ENCODE measurements at regions not wholly inside any gene's neighbourhood (a gene's known extent, or its start where the extent isn't known, plus 50 kb on each side); places are given as distances from the start of the nearest gene placed in this dataset.

GRCh38 chr10:94149702-94150101 is 156.0 kb downstream of the PLCE1 start:
- Histone ChIP-seq H3K9ac (ENCODE audit: low read length) (no peak overlapping the region), H3K4me2 (ENCODE audit: low read length) (no peak overlapping the region), H3K27ac (ENCODE audit: low read depth, low read length) (no peak overlapping the region), H3K9me3 (ENCODE audit: insufficient read depth, low read depth, low read length) (peaks cover 3% of the 10 kb centered on the region), H3K4me3 (ENCODE audit: insufficient read depth, low read depth, low read length) (no peak overlapping the region), H4K20me1 (ENCODE audit: insufficient read depth, low read length) (no peaks in the 10 kb centered on the region), H3K36me3 (ENCODE audit: insufficient read depth, low read length) (no peaks in the 10 kb centered on the region), H3K4me1 (ENCODE audit: insufficient read depth, low read length) (no peaks in the 10 kb centered on the region), H3K79me2 (ENCODE audit: insufficient read depth, low read length) (no peaks in the 10 kb centered on the region), H2AFZ (ENCODE audit: low read depth, low read length) (no peak overlapping the region), H3K27me3 (ENCODE audit: insufficient read depth, low read length) (no peaks in the 10 kb centered on the region)
- no peak for FAIRE-seq
- H3K4me1 Mint-ChIP-seq (ENCODE audit: low read depth, unreplicated experiment), result no peaks in the 10 kb centered on the region
- peaks cover 2% of the 10 kb centered on the region for H3K9me3 Mint-ChIP-seq (ENCODE audit: unreplicated experiment)
- no peak for DNase-seq (ENCODE audit: low read depth)
- TF ChIP-seq, protein P1, sequence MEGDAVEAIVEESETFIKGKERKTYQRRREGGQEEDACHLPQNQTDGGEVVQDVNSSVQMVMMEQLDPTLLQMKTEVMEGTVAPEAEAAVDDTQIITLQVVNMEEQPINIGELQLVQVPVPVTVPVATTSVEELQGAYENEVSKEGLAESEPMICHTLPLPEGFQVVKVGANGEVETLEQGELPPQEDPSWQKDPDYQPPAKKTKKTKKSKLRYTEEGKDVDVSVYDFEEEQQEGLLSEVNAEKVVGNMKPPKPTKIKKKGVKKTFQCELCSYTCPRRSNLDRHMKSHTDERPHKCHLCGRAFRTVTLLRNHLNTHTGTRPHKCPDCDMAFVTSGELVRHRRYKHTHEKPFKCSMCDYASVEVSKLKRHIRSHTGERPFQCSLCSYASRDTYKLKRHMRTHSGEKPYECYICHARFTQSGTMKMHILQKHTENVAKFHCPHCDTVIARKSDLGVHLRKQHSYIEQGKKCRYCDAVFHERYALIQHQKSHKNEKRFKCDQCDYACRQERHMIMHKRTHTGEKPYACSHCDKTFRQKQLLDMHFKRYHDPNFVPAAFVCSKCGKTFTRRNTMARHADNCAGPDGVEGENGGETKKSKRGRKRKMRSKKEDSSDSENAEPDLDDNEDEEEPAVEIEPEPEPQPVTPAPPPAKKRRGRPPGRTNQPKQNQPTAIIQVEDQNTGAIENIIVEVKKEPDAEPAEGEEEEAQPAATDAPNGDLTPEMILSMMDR (IDR thresholded peaks at IDR 0.05; ENCODE audit: insufficient read depth, low read depth, low read length), result no peak
- TF ChIP-seq EZH2 (IDR thresholded peaks at IDR 0.05; ENCODE audit: insufficient read depth, low read length), result no peak
- no peak overlapping the region for H3K27ac Mint-ChIP-seq (ENCODE audit: unreplicated experiment)
- H3K36me3 Mint-ChIP-seq (ENCODE audit: low read depth, unreplicated experiment), result no peaks in the 10 kb centered on the region
- peaks cover 2% of the 10 kb centered on the region for H3K27me3 Mint-ChIP-seq (ENCODE audit: low read depth, unreplicated experiment)
- H3K4me3 Mint-ChIP-seq (ENCODE audit: unreplicated experiment), result no peak overlapping the region

GRCh38 chr10:94150541-94151184 is 156.9 kb downstream of the PLCE1 start:
- no peaks in the 10 kb centered on the region for H3K36me3 ChIP-seq (ENCODE audit: insufficient read depth, low read length)
- H3K4me1 ChIP-seq (ENCODE audit: insufficient read depth, low read length), result no peaks in the 10 kb centered on the region
- H3K9me3 ChIP-seq (ENCODE audit: insufficient read depth, low read depth, low read length), result peaks cover 3% of the 10 kb centered on the region
- no peaks in the 10 kb centered on the region for H3K79me2 ChIP-seq (ENCODE audit: insufficient read depth, low read length)
- no peak overlapping the region for H3K27ac Mint-ChIP-seq (ENCODE audit: unreplicated experiment)
- H4K20me1 ChIP-seq (ENCODE audit: insufficient read depth, low read length), result no peaks in the 10 kb centered on the region
- no peak overlapping the region for H3K27ac ChIP-seq (ENCODE audit: low read depth, low read length)
- H3K36me3 Mint-ChIP-seq (ENCODE audit: low read depth, unreplicated experiment), result no peaks in the 10 kb centered on the region
- H3K4me2 ChIP-seq (ENCODE audit: low read length), result no peak overlapping the region
- no peak overlapping the region for H3K4me3 ChIP-seq (ENCODE audit: insufficient read depth, low read depth, low read length)
- H3K27me3 ChIP-seq (ENCODE audit: insufficient read depth, low read length), result no peaks in the 10 kb centered on the region
- peaks cover 2% of the 10 kb centered on the region for H3K9me3 Mint-ChIP-seq (ENCODE audit: unreplicated experiment)
- H3K27me3 Mint-ChIP-seq (ENCODE audit: low read depth, unreplicated experiment), result peaks cover 2% of the 10 kb centered on the region
- FAIRE-seq (no peak), DNase-seq (ENCODE audit: low read depth) (no peak)
- no peak overlapping the region for H2AFZ ChIP-seq (ENCODE audit: low read depth, low read length)
- TF ChIP-seq, protein P1 (IDR thresholded peaks at IDR 0.05; ENCODE audit: insufficient read depth, low read depth, low read length), result no peak
- TF ChIP-seq EZH2 (IDR thresholded peaks at IDR 0.05; ENCODE audit: insufficient read depth, low read length), result no peak
- no peak overlapping the region for H3K9ac ChIP-seq (ENCODE audit: low read length)
- H3K4me3 Mint-ChIP-seq (ENCODE audit: unreplicated experiment), result no peak overlapping the region
- H3K4me1 Mint-ChIP-seq (ENCODE audit: low read depth, unreplicated experiment), result no peaks in the 10 kb centered on the region

DNA sequence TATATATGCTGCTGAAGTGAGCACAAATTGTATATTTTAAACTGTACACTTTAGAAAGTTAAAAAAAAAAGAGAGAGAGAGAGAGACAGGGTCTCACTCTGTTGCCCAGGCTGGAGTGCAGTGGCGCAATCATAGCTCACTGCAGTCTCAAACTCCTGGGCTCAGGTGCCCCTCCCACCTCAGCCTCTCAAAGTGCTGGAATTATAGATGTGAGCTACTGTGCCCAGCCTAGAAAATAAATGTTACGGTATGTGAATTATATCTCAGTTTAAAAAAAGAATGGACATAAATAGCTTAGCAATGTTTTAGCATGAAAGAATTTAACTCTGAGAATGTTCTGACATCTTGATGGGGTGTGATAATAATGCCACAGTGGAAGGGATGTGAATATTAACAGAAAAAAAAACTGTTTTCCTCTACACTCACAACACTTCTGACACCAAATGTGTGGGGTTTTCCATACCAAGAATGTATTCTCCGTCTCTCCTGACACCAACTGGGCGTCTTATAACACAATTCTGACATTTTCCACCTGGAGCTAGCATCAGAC is 162.1 kb downstream of the PLCE1 start:
- no peak overlapping the region for H3K9ac ChIP-seq (ENCODE audit: low read length)
- H4K20me1 ChIP-seq (ENCODE audit: insufficient read depth, low read length), result no peaks in the 10 kb centered on the region
- Mint-ChIP-seq H3K4me1 (ENCODE audit: low read depth, unreplicated experiment) (no peaks in the 10 kb centered on the region), H3K4me3 (ENCODE audit: unreplicated experiment) (no peak overlapping the region), H3K27ac (ENCODE audit: unreplicated experiment) (no peak overlapping the region), H3K9me3 (ENCODE audit: unreplicated experiment) (peaks cover 2% of the 10 kb centered on the region), H3K36me3 (ENCODE audit: low read depth, unreplicated experiment) (no peaks in the 10 kb centered on the region), H3K27me3 (ENCODE audit: low read depth, unreplicated experiment) (no peaks in the 10 kb centered on the region)
- H3K4me1 ChIP-seq (ENCODE audit: insufficient read depth, low read length), result no peaks in the 10 kb centered on the region
- no peaks in the 10 kb centered on the region for H3K27me3 ChIP-seq (ENCODE audit: insufficient read depth, low read length)
- H3K4me2 ChIP-seq (ENCODE audit: low read length), result no peak overlapping the region
- H3K36me3 ChIP-seq (ENCODE audit: insufficient read depth, low read length), result no peaks in the 10 kb centered on the region
- H3K27ac ChIP-seq (ENCODE audit: low read depth, low read length), result no peak overlapping the region
- H3K79me2 ChIP-seq (ENCODE audit: insufficient read depth, low read length), result no peaks in the 10 kb centered on the region
- DNase-seq (ENCODE audit: low read depth) (no peak), FAIRE-seq (no peak)
- H3K9me3 ChIP-seq (ENCODE audit: insufficient read depth, low read depth, low read length), result no peaks in the 10 kb centered on the region
- H3K4me3 ChIP-seq (ENCODE audit: insufficient read depth, low read depth, low read length), result no peak overlapping the region
- no peak overlapping the region for H2AFZ ChIP-seq (ENCODE audit: low read depth, low read length)
- no peak for TF ChIP-seq EZH2 (IDR thresholded peaks at IDR 0.05; ENCODE audit: insufficient read depth, low read length)
- TF ChIP-seq, protein P1 (IDR thresholded peaks at IDR 0.05; ENCODE audit: insufficient read depth, low read depth, low read length), result no peak
